ENCODE measurements at regions not wholly inside any gene's neighbourhood (a gene's known extent, or its start where the extent isn't known, plus 50 kb on each side); places are given as distances from the start of the nearest gene placed in this dataset.

DNA sequence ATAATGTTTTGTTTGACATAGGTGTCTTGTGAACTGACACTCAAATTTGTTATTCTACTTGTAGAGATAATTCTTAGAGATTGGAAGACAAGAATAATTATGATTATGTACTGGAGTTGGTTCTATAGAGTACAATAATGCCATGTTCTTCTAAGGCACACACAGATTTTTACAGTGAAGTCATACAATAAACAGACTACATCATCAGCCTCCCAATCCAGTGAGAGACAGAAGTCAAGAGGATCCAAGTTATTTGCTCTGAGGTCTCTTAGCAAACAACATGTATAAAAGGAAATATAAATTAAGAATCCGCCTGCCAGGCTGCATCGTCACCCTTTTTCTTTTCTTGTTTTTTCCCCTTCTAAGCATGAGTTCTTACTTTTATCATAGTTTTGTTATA lies 613.5 kb upstream of the SETBP1 start:
- no peaks in the 10 kb centered on the region for H3K9me3 ChIP-seq
- TF ChIP-seq, protein P1, sequence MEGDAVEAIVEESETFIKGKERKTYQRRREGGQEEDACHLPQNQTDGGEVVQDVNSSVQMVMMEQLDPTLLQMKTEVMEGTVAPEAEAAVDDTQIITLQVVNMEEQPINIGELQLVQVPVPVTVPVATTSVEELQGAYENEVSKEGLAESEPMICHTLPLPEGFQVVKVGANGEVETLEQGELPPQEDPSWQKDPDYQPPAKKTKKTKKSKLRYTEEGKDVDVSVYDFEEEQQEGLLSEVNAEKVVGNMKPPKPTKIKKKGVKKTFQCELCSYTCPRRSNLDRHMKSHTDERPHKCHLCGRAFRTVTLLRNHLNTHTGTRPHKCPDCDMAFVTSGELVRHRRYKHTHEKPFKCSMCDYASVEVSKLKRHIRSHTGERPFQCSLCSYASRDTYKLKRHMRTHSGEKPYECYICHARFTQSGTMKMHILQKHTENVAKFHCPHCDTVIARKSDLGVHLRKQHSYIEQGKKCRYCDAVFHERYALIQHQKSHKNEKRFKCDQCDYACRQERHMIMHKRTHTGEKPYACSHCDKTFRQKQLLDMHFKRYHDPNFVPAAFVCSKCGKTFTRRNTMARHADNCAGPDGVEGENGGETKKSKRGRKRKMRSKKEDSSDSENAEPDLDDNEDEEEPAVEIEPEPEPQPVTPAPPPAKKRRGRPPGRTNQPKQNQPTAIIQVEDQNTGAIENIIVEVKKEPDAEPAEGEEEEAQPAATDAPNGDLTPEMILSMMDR (IDR thresholded peaks at IDR 0.05) = no peak
- intact Hi-C loops (cut with DNase I, micrococcal nuclease) = no loop called here

DNA sequence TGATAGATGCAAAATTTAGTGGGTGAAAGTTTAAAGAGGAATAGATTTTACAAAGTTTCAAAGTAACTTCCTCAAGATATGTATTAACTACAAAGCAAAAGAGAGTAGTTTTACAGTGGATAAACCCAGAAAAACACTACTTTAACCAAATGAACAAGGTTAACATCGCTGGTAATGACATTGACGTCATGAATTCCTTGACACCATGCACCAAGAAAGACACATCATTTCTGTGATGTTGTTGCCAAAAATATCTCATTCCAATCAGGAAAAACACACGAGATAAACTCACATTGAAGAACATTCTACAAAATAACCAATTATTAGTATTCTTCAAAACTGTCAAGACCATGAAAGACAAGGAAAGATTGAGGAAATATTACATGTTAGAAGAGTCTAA lies 605.6 kb upstream of the SETBP1 start:
- no peaks in the 10 kb centered on the region for H3K36me3 ChIP-seq (ENCODE audit: low read depth)
- H3K9me3 ChIP-seq = no peaks in the 10 kb centered on the region
- DNase-seq = no peak
- TF ChIP-seq, protein P1 (IDR thresholded peaks at IDR 0.05) = no peak
- intact Hi-C loops (cut with DNase I, micrococcal nuclease) = no loop called here
- no peak overlapping the region for H3K4me3 ChIP-seq
- no peaks in the 10 kb centered on the region for H3K4me1 ChIP-seq (ENCODE audit: low read depth)
- no peak for ATAC-seq

More for the DNA sequence above, 613.5 kb upstream of the SETBP1 start:
- DNase-seq (no peak), ATAC-seq (no peak)
- Histone ChIP-seq H3K4me3 (no peak overlapping the region), H3K4me1 (ENCODE audit: low read depth) (no peaks in the 10 kb centered on the region), H3K36me3 (ENCODE audit: low read depth) (no peaks in the 10 kb centered on the region)

DNA sequence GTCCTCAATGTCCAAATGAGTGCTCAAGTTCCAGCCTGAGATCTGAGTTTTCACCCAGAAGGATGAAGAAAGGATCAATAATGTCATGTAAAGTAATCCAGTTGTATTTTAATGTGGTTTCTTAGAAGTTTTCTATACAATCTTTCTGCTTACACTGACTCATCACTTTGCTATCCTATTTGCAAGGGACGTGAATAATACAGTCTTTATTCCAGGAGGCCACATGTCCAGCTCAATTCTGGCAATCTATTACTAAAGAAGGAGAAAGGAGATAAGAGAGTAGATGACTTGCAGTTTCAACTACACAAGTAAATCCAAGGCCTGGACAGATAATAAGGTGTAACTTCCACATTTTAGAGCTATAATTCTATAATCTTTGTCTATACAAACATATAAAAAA lies 601.1 kb upstream of the SETBP1 start:
- no peak for ATAC-seq

DNA sequence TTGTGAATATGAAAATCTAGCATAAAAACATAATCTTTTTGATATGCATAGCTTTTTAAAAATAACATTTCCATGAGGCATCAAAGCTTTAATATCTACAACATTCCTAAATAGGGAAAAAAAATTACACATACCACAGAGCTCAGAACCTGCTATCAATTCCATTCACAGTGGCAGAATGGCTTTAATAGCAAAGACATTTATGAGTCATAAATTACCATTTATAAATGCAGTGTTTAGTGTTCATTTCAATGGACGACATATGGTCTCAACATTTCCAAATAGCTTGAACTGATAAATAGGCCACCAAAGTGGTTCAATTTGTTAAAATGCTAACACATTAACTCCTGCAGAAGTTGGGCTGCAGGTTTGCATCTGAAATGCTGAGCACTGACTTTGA lies 600.6 kb upstream of the SETBP1 start:
- no peaks in the 10 kb centered on the region for H3K9me3 ChIP-seq
- no peaks in the 10 kb centered on the region for H3K36me3 ChIP-seq (ENCODE audit: low read depth)
- H3K4me3 ChIP-seq = no peak overlapping the region
- no peak for DNase-seq
- intact Hi-C loops (cut with DNase I, micrococcal nuclease) = no loop called here
- TF ChIP-seq, protein P1 (IDR thresholded peaks at IDR 0.05) = no peak
- no peak for ATAC-seq
- H3K4me1 ChIP-seq (ENCODE audit: low read depth) = no peaks in the 10 kb centered on the region

More for the DNA sequence above, 601.1 kb upstream of the SETBP1 start:
- H3K9me3 ChIP-seq = no peaks in the 10 kb centered on the region
- no peak overlapping the region for H3K4me3 ChIP-seq
- H3K36me3 ChIP-seq (ENCODE audit: low read depth) = no peaks in the 10 kb centered on the region
- H3K4me1 ChIP-seq (ENCODE audit: low read depth) = no peaks in the 10 kb centered on the region
- TF ChIP-seq, protein P1 (IDR thresholded peaks at IDR 0.05) = no peak
- DNase-seq = no peak
- intact Hi-C loops (cut with DNase I, micrococcal nuclease) = no loop called here

DNA sequence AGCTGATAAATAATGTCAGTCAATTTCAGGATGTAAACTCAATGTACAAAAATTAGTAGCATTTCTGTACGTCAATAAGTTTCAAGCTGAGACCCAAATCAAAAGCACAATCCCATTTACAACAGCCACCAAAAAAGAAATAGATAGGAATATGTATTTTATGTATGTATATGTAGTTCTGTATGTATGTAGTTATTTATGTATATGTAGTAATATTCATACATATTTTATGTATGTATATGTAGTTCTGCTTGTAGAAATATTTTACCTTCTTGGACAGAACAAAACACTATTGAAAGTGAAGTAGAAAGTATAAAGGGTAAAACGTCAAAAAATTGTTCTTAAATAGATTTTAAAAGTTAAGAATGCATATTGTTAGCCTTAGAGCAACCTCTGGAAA lies 591.0 kb upstream of the SETBP1 start:
- Histone ChIP-seq H3K4me1 (ENCODE audit: low read depth) (no peaks in the 10 kb centered on the region), H3K36me3 (ENCODE audit: low read depth) (no peaks in the 10 kb centered on the region), H3K9me3 (no peaks in the 10 kb centered on the region), H3K4me3 (no peak overlapping the region)
- TF ChIP-seq, protein P1 (IDR thresholded peaks at IDR 0.05) = no peak
- ATAC-seq (no peak), DNase-seq (no peak)
- intact Hi-C loops (cut with DNase I, micrococcal nuclease) = no loop called here

DNA sequence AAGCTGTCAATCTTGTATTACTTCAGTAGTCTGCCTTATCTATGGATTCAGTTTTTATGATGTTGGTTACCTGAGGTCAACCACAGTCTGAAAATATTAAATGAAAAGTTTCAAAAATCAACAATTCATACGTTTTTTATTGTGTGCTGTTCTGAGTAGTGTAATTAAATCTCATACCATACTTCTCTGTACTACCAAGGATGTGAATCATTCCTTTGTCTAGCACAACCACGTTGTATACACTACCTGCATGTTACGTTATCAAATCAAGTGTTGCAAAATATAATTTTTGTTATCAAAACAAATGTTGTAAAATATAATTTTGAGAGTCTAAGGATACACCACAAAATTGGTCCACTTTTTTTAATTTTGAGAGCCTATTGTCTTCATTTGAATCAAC lies 590.2 kb upstream of the SETBP1 start:
- no peaks in the 10 kb centered on the region for H3K9me3 ChIP-seq
- H3K4me3 ChIP-seq = no peak overlapping the region
- ATAC-seq (no peak), DNase-seq (no peak)
- TF ChIP-seq, protein P1 (IDR thresholded peaks at IDR 0.05) = no peak
- no peaks in the 10 kb centered on the region for H3K4me1 ChIP-seq (ENCODE audit: low read depth)
- no peaks in the 10 kb centered on the region for H3K36me3 ChIP-seq (ENCODE audit: low read depth)
- intact Hi-C loops (cut with DNase I, micrococcal nuclease) = no loop called here
